GM21515 (cell line): ENCODE measurements at regions not wholly inside any gene's neighbourhood (a gene's known extent, or its start where the extent isn't known, plus 50 kb on each side); places are given as distances from the start of the nearest gene placed in this dataset.

Experiments used
- ATAC-seq: cut with Tn5 transposase; IDR thresholded peaks from one replicate; pipeline ENCODE4 v1.9.1; 2021; ENCODE audit not compliant: unreplicated experiment

GRCh38 chr3:18888370-18888769 lies 259.9 kb upstream of the KCNH8 start:
- no peak for ATAC-seq

GRCh38 chr3:18886331-18886730 lies 262.0 kb upstream of the KCNH8 start:
- ATAC-seq, result no peak

- ATAC-seq, result no peak
These were observed 262.7 kb upstream of the KCNH8 start for GRCh38 chr3:18885612-18886011.

DNA sequence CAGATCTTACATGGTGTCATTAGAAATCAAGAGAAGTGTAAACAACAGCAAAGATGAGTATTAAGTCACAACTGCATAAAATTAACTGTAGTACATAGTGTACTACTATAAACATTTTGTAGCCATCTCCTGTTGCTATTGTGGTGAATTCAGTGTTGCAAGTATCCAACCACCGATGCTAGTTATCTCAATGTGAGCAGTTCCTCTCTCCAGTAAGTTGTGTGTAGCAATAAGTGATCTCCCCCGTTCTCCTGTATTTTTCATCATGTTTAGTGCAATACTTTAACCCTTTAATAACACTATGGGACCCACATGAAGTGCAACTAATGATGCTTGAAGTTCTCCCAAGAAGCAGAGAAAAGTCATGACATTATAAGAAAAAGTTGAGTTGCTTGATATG lies 264.7 kb upstream of the KCNH8 start:
- ATAC-seq, result no peak

GRCh38 chr3:18880691-18881090 lies 267.6 kb upstream of the KCNH8 start:
- ATAC-seq, result no peak

- peak; percentile 63 for ATAC-seq
These were observed 275.8 kb upstream of the KCNH8 start for GRCh38 chr3:18872466-18872865.

DNA sequence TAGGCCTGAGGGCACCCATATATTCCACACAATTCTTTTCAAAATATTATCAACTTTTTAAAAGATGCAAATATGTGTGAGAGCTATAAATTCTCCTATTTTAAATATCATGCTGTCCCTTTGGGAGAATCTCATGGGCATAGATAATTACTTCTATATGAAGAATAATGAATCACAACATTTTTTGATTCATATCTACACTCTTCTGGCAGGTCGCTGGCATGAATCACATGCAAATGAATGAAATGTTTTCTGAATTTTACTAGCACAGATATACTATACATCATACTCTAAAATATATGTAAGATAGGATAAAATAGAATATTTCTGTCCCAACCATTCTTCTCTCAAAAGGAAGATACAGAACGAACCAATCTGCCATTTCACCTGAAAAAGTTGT lies 277.7 kb upstream of the KCNH8 start:
- no peak for ATAC-seq

DNA sequence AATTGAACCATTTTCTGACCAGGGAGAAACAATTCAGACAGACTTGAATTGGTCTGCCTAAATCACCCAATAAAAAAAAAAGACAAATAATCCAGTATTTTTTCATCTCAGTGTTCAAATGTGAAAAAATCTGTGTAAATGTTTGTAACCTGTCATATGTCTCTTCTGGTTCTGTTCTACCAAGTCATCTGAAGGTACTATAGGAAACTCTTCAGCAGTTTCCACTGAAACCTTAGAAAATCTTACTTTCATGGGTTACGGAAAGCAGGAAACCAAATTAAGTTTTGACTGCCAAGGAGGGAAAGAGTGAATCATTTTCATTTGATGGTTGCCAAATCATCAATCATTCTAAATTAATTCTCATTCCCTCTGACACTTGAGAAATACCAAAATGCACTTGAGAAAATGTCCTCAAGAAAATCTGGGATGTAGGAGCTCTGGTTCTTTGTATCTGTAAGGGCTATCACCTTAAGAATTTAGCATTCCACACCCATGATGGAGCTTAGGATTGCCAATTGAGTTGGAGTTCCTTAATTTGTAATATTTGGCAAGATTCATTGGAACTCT lies 278.2 kb upstream of the KCNH8 start:
- no peak for ATAC-seq

- ATAC-seq, result no peak
These were observed 279.2 kb upstream of the KCNH8 start for GRCh38 chr3:18868911-18869689.

GRCh38 chr3:18866899-18867298 lies 281.4 kb upstream of the KCNH8 start:
- ATAC-seq, result no peak

- ATAC-seq, result no peak
These were observed 283.2 kb upstream of the KCNH8 start for GRCh38 chr3:18864933-18865731.

DNA sequence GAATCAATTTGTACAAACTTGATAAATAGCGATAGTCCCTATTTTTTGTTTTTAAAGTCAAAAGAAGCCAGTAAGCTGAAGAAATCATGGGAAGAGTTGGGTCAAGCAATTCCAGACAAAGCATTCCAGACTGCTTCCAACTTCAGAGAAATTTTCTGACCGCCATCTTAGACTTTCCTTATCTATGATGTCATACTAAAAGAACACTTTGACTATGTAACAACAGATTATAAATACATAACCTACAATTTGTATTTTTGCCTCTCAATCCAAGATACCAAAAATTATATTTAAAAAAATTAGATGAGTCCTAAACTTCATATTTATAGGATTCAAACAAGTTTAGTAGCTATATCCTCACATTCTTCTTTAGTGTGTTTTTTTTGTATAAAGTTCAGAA lies 286.2 kb upstream of the KCNH8 start:
- no peak for ATAC-seq

DNA sequence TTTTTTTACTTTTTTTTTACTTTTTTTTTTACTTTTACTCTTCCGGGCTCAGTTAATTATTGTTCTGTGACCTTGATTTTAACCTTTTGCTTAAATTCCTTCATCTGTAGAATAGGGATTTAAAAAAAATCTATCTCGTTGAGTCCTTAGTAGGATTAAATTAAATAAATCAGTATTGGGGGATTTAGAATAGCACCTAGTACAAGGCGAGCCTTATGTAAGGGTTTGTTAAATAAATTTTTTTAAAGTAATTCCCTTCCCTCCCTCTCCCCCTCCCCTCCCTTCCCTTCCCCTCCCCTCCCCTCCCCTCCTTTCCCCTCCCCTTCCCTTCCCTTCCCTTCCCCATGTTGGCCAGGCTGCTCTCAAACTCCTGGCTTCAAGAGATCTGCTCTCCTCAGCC lies 287.2 kb upstream of the KCNH8 start:
- no peak for ATAC-seq

DNA sequence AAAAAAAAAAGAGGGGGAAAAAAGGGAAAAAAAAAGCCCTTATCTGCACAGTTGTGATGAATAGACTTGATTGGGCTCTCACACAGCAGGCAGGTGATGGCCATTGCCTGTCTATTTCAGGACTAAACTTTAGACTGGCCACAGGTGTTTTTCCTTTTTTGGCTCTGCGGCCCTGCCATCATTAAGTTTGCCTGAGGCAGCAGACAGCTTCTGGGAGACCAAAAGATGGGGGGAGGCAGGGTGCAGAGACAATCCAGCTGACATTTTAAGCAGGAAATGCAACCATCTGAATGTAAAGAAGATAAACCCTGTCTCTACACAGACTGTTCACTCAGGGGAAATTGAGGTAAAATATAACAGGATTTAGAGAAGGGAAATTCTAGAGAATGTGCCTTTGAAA lies 295.0 kb upstream of the KCNH8 start:
- no peak for ATAC-seq

GRCh38 chr3:18847583-18848197 lies 300.6 kb upstream of the KCNH8 start:
- peak; percentile 76 for ATAC-seq

DNA sequence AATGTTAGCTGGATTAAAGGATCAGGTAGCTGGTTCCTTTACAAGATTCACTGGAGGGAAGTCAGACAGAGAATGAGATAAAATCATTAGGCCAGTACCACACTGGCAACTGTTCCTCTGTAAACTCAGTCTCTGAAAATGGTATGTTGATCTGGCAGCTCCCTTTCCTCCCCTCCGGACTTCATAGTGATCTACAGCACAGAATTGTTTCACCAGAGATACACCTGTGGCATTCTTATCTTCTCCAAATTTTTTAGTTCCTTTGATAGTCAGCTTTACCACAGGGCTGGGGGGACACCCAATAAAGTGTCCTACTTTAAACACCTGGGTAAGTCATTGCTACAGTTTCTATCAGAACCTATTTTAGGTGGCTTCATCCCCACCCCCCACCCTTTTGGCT lies 304.3 kb upstream of the KCNH8 start:
- ATAC-seq, result no peak

DNA sequence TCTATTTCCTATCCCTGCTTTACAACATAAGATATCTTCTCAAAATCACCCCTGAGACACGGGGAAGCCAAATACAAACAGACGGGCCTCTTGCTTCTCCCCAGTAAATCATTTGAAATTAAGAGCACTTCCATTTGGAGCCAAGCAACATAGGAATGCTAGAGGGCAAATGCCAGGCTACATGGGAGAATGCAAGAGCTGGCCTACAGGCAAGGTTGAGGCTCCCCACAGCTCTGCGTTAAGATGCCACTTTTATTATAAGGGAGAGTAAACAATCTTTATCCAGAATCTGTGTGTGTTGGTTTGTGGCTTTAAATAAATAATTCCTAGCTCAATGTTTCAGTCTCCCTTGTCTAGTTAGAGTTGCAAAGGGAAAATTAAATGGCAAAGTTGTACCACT lies 305.1 kb upstream of the KCNH8 start:
- ATAC-seq, result no peak

DNA sequence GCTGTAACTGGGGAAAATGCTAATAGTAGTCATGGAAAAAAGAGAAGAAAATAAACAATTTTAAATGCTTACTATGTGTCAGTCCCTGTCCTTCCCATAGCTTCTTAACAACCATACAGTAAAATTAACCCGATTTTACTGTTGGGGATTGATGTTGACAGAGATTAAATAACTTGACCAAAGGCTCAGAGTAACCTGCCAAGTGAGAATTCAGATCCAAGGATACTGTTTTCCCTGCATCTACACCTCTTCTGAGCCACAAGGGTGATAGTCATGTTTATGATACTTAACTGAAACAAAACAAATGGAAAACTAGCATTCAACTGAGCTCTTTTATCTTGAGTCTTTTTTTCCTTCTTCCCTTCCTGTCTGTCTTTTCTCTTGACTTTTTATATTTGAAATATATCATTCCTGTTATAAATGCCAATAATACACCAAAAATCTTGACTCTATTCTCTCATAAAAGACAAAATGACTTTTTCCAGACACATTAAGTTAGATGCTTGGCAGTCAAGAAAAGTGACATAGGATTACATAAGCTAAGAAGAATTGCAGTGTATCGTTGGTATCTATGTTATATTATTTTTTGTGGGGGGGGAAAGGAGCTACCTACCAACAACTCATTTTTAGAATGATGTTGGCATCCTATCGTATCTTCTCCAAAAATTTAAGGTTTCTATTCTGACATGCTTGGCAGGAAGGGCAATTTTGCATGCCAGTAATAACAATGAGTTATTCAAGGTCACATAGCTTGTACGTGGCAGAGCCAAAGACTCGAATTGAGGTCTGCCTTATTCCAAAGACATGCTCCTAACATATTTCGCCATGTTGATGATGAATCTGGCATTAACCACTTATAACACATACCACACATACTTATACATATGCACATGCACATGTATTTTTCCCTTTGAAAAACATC lies 306.6 kb upstream of the KCNH8 start:
- ATAC-seq, result no peak

DNA sequence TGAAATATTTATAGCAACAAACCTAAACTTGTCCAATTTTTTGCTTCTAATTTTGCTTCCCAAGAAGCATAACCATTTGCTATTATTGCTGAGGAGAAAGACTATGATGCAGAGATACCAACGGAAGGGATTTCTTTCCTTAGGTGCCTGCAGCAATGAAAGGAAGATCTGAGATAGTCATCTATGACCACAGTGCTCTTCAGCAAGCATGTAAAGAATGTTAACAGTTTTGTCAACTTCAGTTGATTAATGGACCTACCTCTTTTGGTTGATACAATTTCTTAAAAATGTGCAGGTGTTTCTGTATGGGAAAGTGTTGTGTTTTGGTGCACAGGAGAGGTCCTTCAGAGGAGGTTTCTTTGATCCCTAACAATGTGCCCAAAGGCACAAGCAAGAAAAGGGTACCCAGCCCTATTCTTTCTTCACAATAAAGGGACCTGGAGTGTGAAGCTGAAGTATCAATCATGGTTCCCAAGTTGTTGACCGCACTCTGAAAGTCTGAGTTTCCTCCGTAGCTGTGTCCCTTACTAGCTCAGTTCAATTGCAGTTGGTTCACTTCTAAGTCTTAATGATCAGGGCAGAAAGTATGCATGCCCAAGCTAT lies 307.7 kb upstream of the KCNH8 start:
- no peak for ATAC-seq

DNA sequence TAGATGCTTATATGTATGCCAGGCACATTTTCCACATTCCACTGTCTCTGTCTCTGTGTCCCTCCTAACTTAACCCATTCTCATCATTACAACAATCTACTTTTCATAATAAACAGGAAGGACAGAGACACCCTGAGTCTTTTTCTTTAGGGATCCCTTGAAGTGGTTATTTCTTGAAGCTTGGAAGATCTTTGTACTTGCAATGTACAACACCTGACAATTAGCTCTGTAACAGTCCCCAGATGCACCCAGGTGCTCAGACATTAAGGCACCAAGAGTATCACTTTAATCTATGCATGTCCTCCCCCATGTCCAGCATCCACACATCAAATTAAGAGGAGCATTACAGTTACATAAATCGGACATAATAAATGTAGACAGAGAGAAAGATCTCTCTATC lies 309.6 kb upstream of the KCNH8 start:
- no peak for ATAC-seq
